Iris pigment epithelial cell (primary cell): ENCODE measurements at regions not wholly inside any gene's neighbourhood (a gene's known extent, or its start where the extent isn't known, plus 50 kb on each side); places are given as distances from the start of the nearest gene placed in this dataset.
"Not testable (repeated sequence)": the region's sequence is repeated elsewhere in the genome, so short reads cannot be mapped to it uniquely, and the experiment has no call there.

ENCODE experiments used
- DNase-seq: peaks from one replicate; pipeline ENCODE4 v3.0.0-alpha.2; 2011; ENCODE audit warnings: low read depth

- no peak for DNase-seq
Observed at GRCh38 chr1:29555043-29555620, 318.8 kb downstream of the PTPRU start.

- DNase-seq = no peak
Observed at GRCh38 chr1:29554208-29554778, 318.0 kb downstream of the PTPRU start.

GRCh38 chr1:29551123-29551936 lies 315.0 kb downstream of the PTPRU start:
- no peak for DNase-seq

- no peak for DNase-seq
Observed at GRCh38 chr1:29550119-29550841, 314.0 kb downstream of the PTPRU start.

GRCh38 chr1:29549728-29550118 lies 313.4 kb downstream of the PTPRU start:
- DNase-seq = not testable (repeated sequence)

GRCh38 chr1:29549001-29549400 lies 312.7 kb downstream of the PTPRU start:
- no peak for DNase-seq

GRCh38 chr1:29548091-29548490 lies 311.8 kb downstream of the PTPRU start:
- no peak for DNase-seq

GRCh38 chr1:29547300-29547699 lies 311.0 kb downstream of the PTPRU start:
- no peak for DNase-seq

GRCh38 chr1:29546496-29546895 lies 310.2 kb downstream of the PTPRU start:
- DNase-seq = no peak

- DNase-seq = no peak
Observed at GRCh38 chr1:29544406-29544805, 308.1 kb downstream of the PTPRU start.

- DNase-seq = no peak
Observed at GRCh38 chr1:29543586-29543985, 307.3 kb downstream of the PTPRU start.

GRCh38 chr1:29542548-29542947 lies 306.2 kb downstream of the PTPRU start:
- no peak for DNase-seq

- no peak for DNase-seq
Observed at GRCh38 chr1:29541631-29542030, 305.3 kb downstream of the PTPRU start.

GRCh38 chr1:29540801-29541357 lies 304.6 kb downstream of the PTPRU start:
- DNase-seq = no peak

GRCh38 chr1:29539971-29540370 lies 303.6 kb downstream of the PTPRU start:
- DNase-seq = no peak

GRCh38 chr1:29538586-29538985 lies 302.3 kb downstream of the PTPRU start:
- no peak for DNase-seq

- no peak for DNase-seq
Observed at GRCh38 chr1:29532751-29533150, 296.4 kb downstream of the PTPRU start.

- no peak for DNase-seq
Observed at GRCh38 chr1:29532285-29532684, 296.0 kb downstream of the PTPRU start.

- no peak for DNase-seq
Observed at GRCh38 chr1:29531596-29531995, 295.3 kb downstream of the PTPRU start.

- DNase-seq = no peak
Observed at GRCh38 chr1:29529677-29530278, 293.5 kb downstream of the PTPRU start.

GRCh38 chr1:29527314-29528004 lies 291.1 kb downstream of the PTPRU start:
- DNase-seq = no peak
